ENCODE measurements at regions not wholly inside any gene's neighbourhood (a gene's known extent, or its start where the extent isn't known, plus 50 kb on each side); places are given as distances from the start of the nearest gene placed in this dataset.

DNA sequence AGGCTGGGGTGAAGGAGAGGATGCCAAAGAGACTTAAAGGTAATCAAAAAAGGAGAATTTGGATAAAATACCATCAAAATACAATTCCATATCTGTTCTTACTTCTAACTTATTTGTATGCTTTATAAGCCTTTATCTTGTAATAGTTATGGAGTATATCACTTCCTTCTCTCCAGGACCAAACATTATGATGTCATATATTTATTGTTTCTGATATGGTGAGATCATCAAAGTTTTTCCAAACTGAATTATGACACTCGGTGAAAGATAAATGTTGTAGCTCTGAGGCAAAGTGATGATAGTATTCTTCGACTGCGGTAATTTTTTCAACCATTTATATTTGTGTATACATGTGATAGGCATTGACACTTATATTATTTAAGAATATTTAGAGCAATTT lies 619.3 kb upstream of the TECRL start:
- no peak for TF ChIP-seq ZNF274 (IDR thresholded peaks at IDR 0.05; ENCODE audit: borderline replicate concordance, extremely low read depth, low read length)
- TF ChIP-seq JUND (IDR thresholded peaks at IDR 0.05; ENCODE audit: low read length): no peak
- TF ChIP-seq POLR2AphosphoS5 (IDR thresholded peaks at IDR 0.05; ENCODE audit: low read depth, low read length): no peak
- TF ChIP-seq, protein P1, sequence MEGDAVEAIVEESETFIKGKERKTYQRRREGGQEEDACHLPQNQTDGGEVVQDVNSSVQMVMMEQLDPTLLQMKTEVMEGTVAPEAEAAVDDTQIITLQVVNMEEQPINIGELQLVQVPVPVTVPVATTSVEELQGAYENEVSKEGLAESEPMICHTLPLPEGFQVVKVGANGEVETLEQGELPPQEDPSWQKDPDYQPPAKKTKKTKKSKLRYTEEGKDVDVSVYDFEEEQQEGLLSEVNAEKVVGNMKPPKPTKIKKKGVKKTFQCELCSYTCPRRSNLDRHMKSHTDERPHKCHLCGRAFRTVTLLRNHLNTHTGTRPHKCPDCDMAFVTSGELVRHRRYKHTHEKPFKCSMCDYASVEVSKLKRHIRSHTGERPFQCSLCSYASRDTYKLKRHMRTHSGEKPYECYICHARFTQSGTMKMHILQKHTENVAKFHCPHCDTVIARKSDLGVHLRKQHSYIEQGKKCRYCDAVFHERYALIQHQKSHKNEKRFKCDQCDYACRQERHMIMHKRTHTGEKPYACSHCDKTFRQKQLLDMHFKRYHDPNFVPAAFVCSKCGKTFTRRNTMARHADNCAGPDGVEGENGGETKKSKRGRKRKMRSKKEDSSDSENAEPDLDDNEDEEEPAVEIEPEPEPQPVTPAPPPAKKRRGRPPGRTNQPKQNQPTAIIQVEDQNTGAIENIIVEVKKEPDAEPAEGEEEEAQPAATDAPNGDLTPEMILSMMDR (IDR thresholded peaks at IDR 0.05; ENCODE audit: control extremely low read depth in 1 of 3, insufficient read depth in 1 of 3, low read depth in 1 of 3, low read length in 3 of 3): no peak
- no peak for TF ChIP-seq POLR2A (IDR thresholded peaks at IDR 0.05; ENCODE audit: control extremely low read depth in 1 of 2, low read depth in 2 of 2, low read length in 2 of 2)
